ENCODE measurements at regions not wholly inside any gene's neighbourhood (a gene's known extent, or its start where the extent isn't known, plus 50 kb on each side); places are given as distances from the start of the nearest gene placed in this dataset.

- H3K36me3 ChIP-seq (ENCODE audit: control insufficient read depth, low read length), result no peaks in the 10 kb centered on the region
- no peaks in the 10 kb centered on the region for H3K9me2 ChIP-seq (replicated peaks; ENCODE audit: control insufficient read depth, low read length)
- H3K4me1 ChIP-seq (ENCODE audit: control insufficient read depth, low read length), result no peaks in the 10 kb centered on the region
- no peaks in the 10 kb centered on the region for H4K20me1 ChIP-seq (ENCODE audit: control insufficient read depth, insufficient read depth, low read depth, low read length)
- H3K27ac ChIP-seq (ENCODE audit: low read depth, low read length), result no peak overlapping the region
- no peak overlapping the region for H3K4me3 ChIP-seq (ENCODE audit: low read length)
- TF ChIP-seq CTCF (IDR thresholded peaks at IDR 0.05; ENCODE audit: low read depth, low read length, poor library complexity, severe bottlenecking), result no peak
- TF ChIP-seq EZH2phosphoT487 (IDR thresholded peaks at IDR 0.05; ENCODE audit: borderline replicate concordance, low read length), result no peak
- H3F3A ChIP-seq (ENCODE audit: control insufficient read depth, insufficient read depth), result no peaks in the 10 kb centered on the region
- H3K27me3 ChIP-seq (ENCODE audit: control insufficient read depth, low read length), result no peaks in the 10 kb centered on the region
- no peaks in the 10 kb centered on the region for H3K79me2 ChIP-seq (ENCODE audit: control insufficient read depth, low read length)
- H3K9me3 ChIP-seq (ENCODE audit: control insufficient read depth, insufficient read depth, low read length), result no peaks in the 10 kb centered on the region
- H3K4me2 ChIP-seq (ENCODE audit: low read length), result no peak overlapping the region
Observed at GRCh38 chr3:182597621-182598041, 195.7 kb upstream of the ATP11B start.

GRCh38 chr3:182601597-182601996 lies 191.7 kb upstream of the ATP11B start:
- Histone ChIP-seq H3K4me3 (ENCODE audit: low read length) (no peak overlapping the region), H3K27ac (ENCODE audit: low read depth, low read length) (no peak overlapping the region), H3K27me3 (ENCODE audit: control insufficient read depth, low read length) (no peaks in the 10 kb centered on the region), H4K20me1 (ENCODE audit: control insufficient read depth, insufficient read depth, low read depth, low read length) (no peaks in the 10 kb centered on the region), H3K4me1 (ENCODE audit: control insufficient read depth, low read length) (no peaks in the 10 kb centered on the region), H3K79me2 (ENCODE audit: control insufficient read depth, low read length) (no peaks in the 10 kb centered on the region), H3F3A (ENCODE audit: control insufficient read depth, insufficient read depth) (no peaks in the 10 kb centered on the region), H3K36me3 (ENCODE audit: control insufficient read depth, low read length) (no peaks in the 10 kb centered on the region), H3K4me2 (ENCODE audit: low read length) (no peak overlapping the region), H3K9me3 (ENCODE audit: control insufficient read depth, insufficient read depth, low read length) (no peaks in the 10 kb centered on the region), H3K9me2 (replicated peaks; ENCODE audit: control insufficient read depth, low read length) (no peaks in the 10 kb centered on the region)
- no peak for TF ChIP-seq EZH2phosphoT487 (IDR thresholded peaks at IDR 0.05; ENCODE audit: borderline replicate concordance, low read length)
- TF ChIP-seq CTCF (IDR thresholded peaks at IDR 0.05; ENCODE audit: low read depth, low read length, poor library complexity, severe bottlenecking), result no peak

- Histone ChIP-seq H3K4me2 (ENCODE audit: low read length) (no peak overlapping the region), H3K27me3 (ENCODE audit: control insufficient read depth, low read length) (no peaks in the 10 kb centered on the region), H3K79me2 (ENCODE audit: control insufficient read depth, low read length) (no peaks in the 10 kb centered on the region), H3K9me3 (ENCODE audit: control insufficient read depth, insufficient read depth, low read length) (no peaks in the 10 kb centered on the region), H3K27ac (ENCODE audit: low read depth, low read length) (no peak overlapping the region), H3F3A (ENCODE audit: control insufficient read depth, insufficient read depth) (no peaks in the 10 kb centered on the region), H4K20me1 (ENCODE audit: control insufficient read depth, insufficient read depth, low read depth, low read length) (no peaks in the 10 kb centered on the region), H3K36me3 (ENCODE audit: control insufficient read depth, low read length) (no peaks in the 10 kb centered on the region), H3K9me2 (replicated peaks; ENCODE audit: control insufficient read depth, low read length) (no peaks in the 10 kb centered on the region), H3K4me1 (ENCODE audit: control insufficient read depth, low read length) (no peaks in the 10 kb centered on the region), H3K4me3 (ENCODE audit: low read length) (no peak overlapping the region)
- TF ChIP-seq CTCF (IDR thresholded peaks at IDR 0.05; ENCODE audit: low read depth, low read length, poor library complexity, severe bottlenecking) (no peak), EZH2phosphoT487 (IDR thresholded peaks at IDR 0.05; ENCODE audit: borderline replicate concordance, low read length) (no peak)
Observed at GRCh38 chr3:182603501-182603900, 189.8 kb upstream of the ATP11B start.
